ENCODE measurements at regions not wholly inside any gene's neighbourhood (a gene's known extent, or its start where the extent isn't known, plus 50 kb on each side); places are given as distances from the start of the nearest gene placed in this dataset.

GRCh38 chr10:88066876-88067275 lies 203.5 kb downstream of the PTEN start:
- TF ChIP-seq, protein P1, sequence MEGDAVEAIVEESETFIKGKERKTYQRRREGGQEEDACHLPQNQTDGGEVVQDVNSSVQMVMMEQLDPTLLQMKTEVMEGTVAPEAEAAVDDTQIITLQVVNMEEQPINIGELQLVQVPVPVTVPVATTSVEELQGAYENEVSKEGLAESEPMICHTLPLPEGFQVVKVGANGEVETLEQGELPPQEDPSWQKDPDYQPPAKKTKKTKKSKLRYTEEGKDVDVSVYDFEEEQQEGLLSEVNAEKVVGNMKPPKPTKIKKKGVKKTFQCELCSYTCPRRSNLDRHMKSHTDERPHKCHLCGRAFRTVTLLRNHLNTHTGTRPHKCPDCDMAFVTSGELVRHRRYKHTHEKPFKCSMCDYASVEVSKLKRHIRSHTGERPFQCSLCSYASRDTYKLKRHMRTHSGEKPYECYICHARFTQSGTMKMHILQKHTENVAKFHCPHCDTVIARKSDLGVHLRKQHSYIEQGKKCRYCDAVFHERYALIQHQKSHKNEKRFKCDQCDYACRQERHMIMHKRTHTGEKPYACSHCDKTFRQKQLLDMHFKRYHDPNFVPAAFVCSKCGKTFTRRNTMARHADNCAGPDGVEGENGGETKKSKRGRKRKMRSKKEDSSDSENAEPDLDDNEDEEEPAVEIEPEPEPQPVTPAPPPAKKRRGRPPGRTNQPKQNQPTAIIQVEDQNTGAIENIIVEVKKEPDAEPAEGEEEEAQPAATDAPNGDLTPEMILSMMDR (IDR thresholded peaks at IDR 0.05; ENCODE audit: low read depth, low read length, poor library complexity, severe bottlenecking) = no peak
- TF ChIP-seq EZH2phosphoT487 (IDR thresholded peaks at IDR 0.05; ENCODE audit: borderline replicate concordance, low read length) = no peak

All from DOHH2 (cell line).